Keratinocyte (primary cell): ENCODE measurements at regions not wholly inside any gene's neighbourhood (a gene's known extent, or its start where the extent isn't known, plus 50 kb on each side); places are given as distances from the start of the nearest gene placed in this dataset.
"Not testable (repeated sequence)": the region's sequence is repeated elsewhere in the genome, so short reads cannot be mapped to it uniquely, and the experiment has no call there.

Source experiments
- DNase-seq: peaks from one replicate; pipeline ENCODE4 v3.0.0-alpha.2; 2011; ENCODE audit warnings: low read depth, missing footprints, low spot score
- FAIRE-seq: peaks from 2 replicates; lab custom pipeline; 2011; peaks lifted over from hg19 to GRCh38; lab: Jason Lieb, UNC
- H2AFZ ChIP-seq: 2 replicates; pipeline ENCODE4 v1.6.0; 2012; ENCODE audit warnings: low read length, control low read depth, inconsistent platforms; ENCODE audit not compliant: control insufficient read depth
- H3K27ac ChIP-seq: 2 replicates; pipeline ENCODE4 v1.5.1; 2011; ENCODE audit warnings: low read length; ENCODE audit not compliant: control insufficient read depth, insufficient read depth
- H3K27me3 ChIP-seq: 3 replicates; pipeline ENCODE4 v1.6.0; 2011; ENCODE audit warnings: low read length; ENCODE audit not compliant: control insufficient read depth, insufficient read depth; ENCODE audit errors: extremely low read depth
- H3K36me3 ChIP-seq, 2 experiments: 2 replicates in 1 of 2; 3 replicates in 1 of 2; pipeline ENCODE4 v1.5.1; 2011; ENCODE audit warnings: low read length in 2 of 2, mild to moderate bottlenecking in 1 of 2; ENCODE audit not compliant: control insufficient read depth in 2 of 2, insufficient read depth in 2 of 2; ENCODE audit errors: extremely low read depth in 1 of 2
- H3K4me1 ChIP-seq: 3 replicates; pipeline ENCODE4 v1.5.1; 2011; ENCODE audit warnings: low read length; ENCODE audit not compliant: control insufficient read depth, insufficient read depth; ENCODE audit errors: extremely low read depth
- H3K4me2 ChIP-seq: 3 replicates; pipeline ENCODE4 v1.6.0; 2011; ENCODE audit warnings: low read depth, low read length; ENCODE audit not compliant: control insufficient read depth, insufficient read depth; ENCODE audit errors: extremely low read depth
- H3K4me3 ChIP-seq, 3 experiments: fragments of 200-600 bp in 1 of 3; sonication (generic) in 1 of 3; 2 replicates in 2 of 3; 3 replicates in 1 of 3; pipeline ENCODE4 v1.5.1; 2011 to 2016; ENCODE audit warnings: low read length in 3 of 3, mild to moderate bottlenecking in 3 of 3, control low read depth in 2 of 3, inconsistent platforms in 1 of 3, low read depth in 1 of 3, mixed read lengths in 1 of 3, mixed run types in 1 of 3, moderate library complexity in 1 of 3; ENCODE audit not compliant: control insufficient read depth in 2 of 3, insufficient read depth in 2 of 3; ENCODE audit errors: extremely low read depth in 1 of 3
- H3K79me2 ChIP-seq: 2 replicates; pipeline ENCODE4 v1.6.0; 2012; ENCODE audit warnings: low read length; ENCODE audit not compliant: control insufficient read depth, insufficient read depth
- H3K9ac ChIP-seq: 3 replicates; pipeline ENCODE4 v1.6.0; 2011; ENCODE audit warnings: low read length; ENCODE audit not compliant: control insufficient read depth, insufficient read depth; ENCODE audit errors: extremely low read depth
- H3K9me1 ChIP-seq: 3 replicates; pipeline ENCODE4 v1.6.0; 2011; ENCODE audit warnings: low read length; ENCODE audit not compliant: control insufficient read depth, insufficient read depth; ENCODE audit errors: extremely low read depth
- H3K9me3 ChIP-seq: 2 replicates; pipeline ENCODE4 v1.5.1; 2012; ENCODE audit warnings: low read depth, low read length; ENCODE audit not compliant: control insufficient read depth
- H4K20me1 ChIP-seq: 3 replicates; pipeline ENCODE4 v1.6.0; 2011; ENCODE audit warnings: low read length; ENCODE audit not compliant: control insufficient read depth, insufficient read depth; ENCODE audit errors: extremely low read depth
- dilution Hi-C: fragments of 300-500 bp; cut with MboI; formaldehyde crosslinking; loops from one replicate; pipeline ENCODE4 v1.7.0; 2020; ENCODE audit warnings: low sequenced_read_pairs; ENCODE audit not compliant: extremely low pct_ligation_motif_present

- H4K20me1 ChIP-seq, DNase-seq, H3K4me3 ChIP-seq, H3K36me3 ChIP-seq, H3K27me3 ChIP-seq, H3K27ac ChIP-seq, H3K4me1 ChIP-seq, FAIRE-seq, H3K9me1 ChIP-seq, H3K4me2 ChIP-seq, H3K9me3 ChIP-seq, dilution Hi-C loops, H2AFZ ChIP-seq, H3K9ac ChIP-seq, H3K79me2 ChIP-seq: not testable (repeated sequence)
These were observed 154.3 kb downstream of the TMEM121 start for GRCh38 chr14:105680736-105681098.

GRCh38 chr14:105681606-105682185 lies 155.3 kb downstream of the TMEM121 start:
- H3K4me2 ChIP-seq, FAIRE-seq, H3K9me1 ChIP-seq, DNase-seq, H3K79me2 ChIP-seq, H3K36me3 ChIP-seq, H3K27ac ChIP-seq, dilution Hi-C loops, H3K9ac ChIP-seq, H3K4me1 ChIP-seq, H3K9me3 ChIP-seq, H2AFZ ChIP-seq, H3K27me3 ChIP-seq, H3K4me3 ChIP-seq, H4K20me1 ChIP-seq: not testable (repeated sequence)

GRCh38 chr14:105682442-105682841 lies 156.1 kb downstream of the TMEM121 start:
- dilution Hi-C loops, FAIRE-seq: not testable (repeated sequence)

More at GRCh38 chr14:105682442-105682841, 156.1 kb downstream of the TMEM121 start:
- H3K4me3 ChIP-seq, H2AFZ ChIP-seq, H3K9ac ChIP-seq, H3K4me2 ChIP-seq, H3K27me3 ChIP-seq, H3K27ac ChIP-seq, H3K79me2 ChIP-seq, H3K9me1 ChIP-seq, H3K4me1 ChIP-seq, H3K9me3 ChIP-seq, DNase-seq, H3K36me3 ChIP-seq, H4K20me1 ChIP-seq: not testable (repeated sequence)
